Epithelial cell of esophagus (primary cell): ENCODE measurements at regions not wholly inside any gene's neighbourhood (a gene's known extent, or its start where the extent isn't known, plus 50 kb on each side); places are given as distances from the start of the nearest gene placed in this dataset.

Experiments used
- DNase-seq: peaks from one replicate; pipeline ENCODE4 v3.0.0; 2010; ENCODE audit warnings: low read depth
- H3K4me3 ChIP-seq: 2 replicates; pipeline ENCODE4 v1.5.1; 2011; ENCODE audit warnings: mild to moderate bottlenecking, low read length, control low read depth
- TF ChIP-seq, protein P1 (sequence below): IDR thresholded peaks from 2 replicates; pipeline ENCODE4 v1.5.1; 2011; ENCODE audit warnings: low read depth, mild to moderate bottlenecking, low read length, control low read depth, inconsistent platforms; ENCODE audit not compliant: insufficient read depth; ENCODE audit errors: missing control alignments

GRCh38 chr2:19806131-19806530, 95.7 kb downstream of the TTC32 start:
- no peak for DNase-seq
- H3K4me3 ChIP-seq, result no peak overlapping the region
- TF ChIP-seq, protein P1, sequence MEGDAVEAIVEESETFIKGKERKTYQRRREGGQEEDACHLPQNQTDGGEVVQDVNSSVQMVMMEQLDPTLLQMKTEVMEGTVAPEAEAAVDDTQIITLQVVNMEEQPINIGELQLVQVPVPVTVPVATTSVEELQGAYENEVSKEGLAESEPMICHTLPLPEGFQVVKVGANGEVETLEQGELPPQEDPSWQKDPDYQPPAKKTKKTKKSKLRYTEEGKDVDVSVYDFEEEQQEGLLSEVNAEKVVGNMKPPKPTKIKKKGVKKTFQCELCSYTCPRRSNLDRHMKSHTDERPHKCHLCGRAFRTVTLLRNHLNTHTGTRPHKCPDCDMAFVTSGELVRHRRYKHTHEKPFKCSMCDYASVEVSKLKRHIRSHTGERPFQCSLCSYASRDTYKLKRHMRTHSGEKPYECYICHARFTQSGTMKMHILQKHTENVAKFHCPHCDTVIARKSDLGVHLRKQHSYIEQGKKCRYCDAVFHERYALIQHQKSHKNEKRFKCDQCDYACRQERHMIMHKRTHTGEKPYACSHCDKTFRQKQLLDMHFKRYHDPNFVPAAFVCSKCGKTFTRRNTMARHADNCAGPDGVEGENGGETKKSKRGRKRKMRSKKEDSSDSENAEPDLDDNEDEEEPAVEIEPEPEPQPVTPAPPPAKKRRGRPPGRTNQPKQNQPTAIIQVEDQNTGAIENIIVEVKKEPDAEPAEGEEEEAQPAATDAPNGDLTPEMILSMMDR, result no peak

- TF ChIP-seq, protein P1, result no peak
- H3K4me3 ChIP-seq, result no peak overlapping the region
- no peak for DNase-seq
Measured at GRCh38 chr2:19805266-19805665, 96.5 kb downstream of the TTC32 start.

DNA sequence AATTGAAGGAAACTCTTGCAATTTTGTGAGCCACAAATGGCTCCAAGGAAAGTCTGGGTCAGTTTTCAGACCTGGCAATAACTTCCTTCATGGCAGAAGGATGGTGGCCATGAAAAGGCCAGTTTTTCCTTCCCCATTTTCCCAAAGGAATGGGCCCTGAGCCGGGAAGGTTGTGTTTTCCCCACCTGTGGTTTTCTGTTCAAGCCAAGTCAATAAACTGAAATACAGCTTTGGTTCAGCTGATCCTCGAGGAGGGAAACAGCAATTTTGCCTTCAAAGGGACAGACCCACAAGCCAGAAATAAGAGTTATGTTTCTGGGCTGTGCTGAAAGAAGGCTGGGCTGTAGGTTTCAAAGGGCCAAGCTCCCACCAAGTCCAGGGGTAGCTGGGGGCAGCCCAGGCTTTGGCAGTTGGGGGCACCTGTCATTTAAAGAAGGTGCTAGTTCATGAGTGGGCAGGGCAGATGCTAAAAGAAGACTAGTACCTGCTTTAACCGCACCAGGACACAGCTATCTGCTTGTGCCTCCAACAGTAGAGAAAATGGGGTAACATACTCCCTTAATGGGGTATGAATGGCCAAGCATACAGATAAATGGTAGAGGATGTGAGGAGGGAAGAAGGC, 97.0 kb downstream of the TTC32 start:
- no peak overlapping the region for H3K4me3 ChIP-seq
- no peak for DNase-seq
- TF ChIP-seq, protein P1, result no peak

DNA sequence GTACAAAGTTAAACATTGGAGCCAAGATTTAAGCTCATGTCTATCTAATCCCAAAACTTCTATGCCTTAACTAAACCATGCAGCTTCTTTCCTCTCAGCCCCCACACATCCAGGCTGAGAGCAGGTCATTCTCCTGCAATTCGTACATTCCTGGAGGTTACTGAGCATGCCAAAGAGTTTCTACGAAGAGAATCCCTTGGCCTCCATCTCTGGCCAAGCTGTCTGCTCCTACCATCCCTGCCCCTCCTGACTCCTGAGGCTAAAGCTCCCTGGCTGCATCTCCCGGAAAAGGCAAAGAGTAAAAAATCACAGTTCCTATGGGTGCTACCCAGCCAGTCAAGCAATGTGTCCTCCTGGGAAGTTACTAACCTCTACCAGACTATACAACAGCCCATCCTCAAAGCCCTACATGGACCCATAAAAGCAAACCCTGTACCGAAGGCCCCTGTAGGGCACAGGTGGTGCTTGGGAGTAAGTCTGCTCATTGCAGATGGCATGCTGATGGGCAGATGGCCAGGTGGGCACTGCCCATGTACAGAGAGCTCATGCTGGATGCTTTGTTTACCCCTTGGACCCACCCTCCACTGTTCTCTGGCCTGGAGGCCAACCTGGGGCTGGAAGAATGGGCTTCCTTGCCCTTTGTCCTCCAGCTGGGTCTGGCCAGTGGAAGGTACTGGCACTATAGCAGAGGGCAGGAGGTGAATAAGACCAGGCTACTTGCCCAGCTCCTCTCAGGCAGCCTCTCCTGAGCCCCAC, 99.5 kb downstream of the TTC32 start:
- DNase-seq, result no peak
- TF ChIP-seq, protein P1, result no peak
- H3K4me3 ChIP-seq, result no peak overlapping the region

GRCh38 chr2:19801367-19802080, 100.3 kb downstream of the TTC32 start:
- TF ChIP-seq, protein P1, result no peak
- no peak overlapping the region for H3K4me3 ChIP-seq
- DNase-seq, result peak; percentile 92

DNA sequence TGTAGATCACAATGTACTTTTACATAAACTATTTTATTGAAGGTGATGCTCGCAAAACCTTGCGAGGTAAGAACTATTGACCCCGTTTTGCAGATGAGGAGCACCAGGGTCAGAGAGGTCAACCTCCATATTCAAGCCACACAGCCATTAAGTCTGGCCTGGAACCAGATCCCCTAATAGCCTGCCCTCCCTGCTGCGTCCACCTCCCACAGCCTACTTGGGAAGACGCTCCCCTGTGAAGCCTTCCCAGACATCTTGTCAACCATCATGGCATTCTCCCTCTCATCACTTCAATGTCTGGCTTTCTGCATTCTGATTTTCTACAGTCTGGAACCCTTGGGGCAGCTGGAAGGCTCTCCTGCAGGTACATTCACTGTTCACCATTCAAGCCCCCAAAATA, 101.0 kb downstream of the TTC32 start:
- TF ChIP-seq, protein P1, result no peak
- H3K4me3 ChIP-seq, result no peak overlapping the region
- DNase-seq, result no peak
